ENCODE measurements at regions not wholly inside any gene's neighbourhood (a gene's known extent, or its start where the extent isn't known, plus 50 kb on each side); places are given as distances from the start of the nearest gene placed in this dataset.
"Not testable (repeated sequence)": the region's sequence is repeated elsewhere in the genome, so short reads cannot be mapped to it uniquely, and the experiment has no call there.

GRCh38 chrX:465418-466215 lies 78.9 kb upstream of the PPP2R3B start:
- no peak for DNase-seq (ENCODE audit: low spot score)

DNA sequence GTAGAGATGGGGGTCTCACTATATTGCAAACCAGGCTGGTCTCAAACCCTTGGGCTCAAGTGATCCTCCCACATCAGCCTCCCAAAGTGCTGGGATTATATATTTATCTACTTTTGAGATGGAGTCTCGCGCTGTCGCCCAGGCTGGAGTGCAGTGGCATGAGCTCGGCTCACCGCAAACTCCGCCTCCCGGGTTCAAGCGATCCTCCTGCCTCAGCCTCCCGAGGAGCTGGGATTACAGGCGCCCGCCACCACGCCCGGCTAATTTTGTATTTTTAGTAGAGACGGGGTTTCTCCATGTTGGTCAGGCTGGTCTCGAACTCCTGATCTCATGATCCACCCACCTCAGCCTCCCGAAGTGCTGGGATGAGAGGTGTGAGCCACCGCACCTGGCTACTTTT lies 80.1 kb upstream of the PPP2R3B start:
- DNase-seq (ENCODE audit: low spot score): not testable (repeated sequence)

- not testable (repeated sequence) for DNase-seq (ENCODE audit: low spot score)
Observed at GRCh38 chrX:467686-468085, 81.0 kb upstream of the PPP2R3B start.

DNA sequence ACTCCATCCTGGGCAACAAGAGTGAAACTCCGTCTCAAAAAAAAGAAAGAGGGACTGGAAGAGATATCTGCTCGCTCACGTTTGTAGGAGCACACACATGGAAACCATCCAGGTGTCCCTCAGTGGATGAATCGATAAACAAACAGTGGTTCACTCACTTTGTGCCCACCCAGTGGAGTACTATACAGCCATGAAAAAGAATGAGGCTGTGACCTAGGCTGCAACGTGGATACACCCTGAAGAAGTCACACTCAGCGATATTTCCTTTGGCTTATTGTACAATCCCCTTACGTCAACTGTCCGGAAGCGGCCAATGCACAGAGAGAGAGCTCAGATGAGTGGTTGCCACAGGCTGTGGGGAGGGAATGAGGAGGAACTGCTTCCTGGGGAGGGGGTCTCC lies 82.3 kb upstream of the PPP2R3B start:
- no peak for DNase-seq (ENCODE audit: low spot score)

DNA sequence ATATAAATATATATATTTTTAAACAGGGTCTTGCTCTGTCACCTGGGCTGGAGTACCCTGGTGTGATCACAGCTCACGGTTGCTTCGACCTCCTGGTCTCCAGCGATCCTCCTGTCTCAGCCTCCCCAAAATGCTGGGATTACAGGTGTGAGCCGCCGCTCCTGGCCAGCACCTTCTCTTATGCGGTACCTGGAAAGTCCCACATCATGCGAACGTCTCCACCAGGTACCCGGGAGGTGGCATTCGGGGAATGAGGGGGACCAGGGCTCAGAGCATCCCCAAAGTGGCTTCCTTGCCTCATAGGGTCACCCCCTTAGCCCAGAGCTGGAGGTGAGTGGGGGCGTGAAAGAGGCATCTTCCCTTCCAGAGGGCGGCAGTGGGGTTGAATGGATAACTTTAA lies 84.0 kb upstream of the PPP2R3B start:
- DNase-seq (ENCODE audit: low spot score): no peak

GRCh38 chrX:471281-471680 lies 84.6 kb upstream of the PPP2R3B start:
- DNase-seq (ENCODE audit: low spot score): no peak

DNA sequence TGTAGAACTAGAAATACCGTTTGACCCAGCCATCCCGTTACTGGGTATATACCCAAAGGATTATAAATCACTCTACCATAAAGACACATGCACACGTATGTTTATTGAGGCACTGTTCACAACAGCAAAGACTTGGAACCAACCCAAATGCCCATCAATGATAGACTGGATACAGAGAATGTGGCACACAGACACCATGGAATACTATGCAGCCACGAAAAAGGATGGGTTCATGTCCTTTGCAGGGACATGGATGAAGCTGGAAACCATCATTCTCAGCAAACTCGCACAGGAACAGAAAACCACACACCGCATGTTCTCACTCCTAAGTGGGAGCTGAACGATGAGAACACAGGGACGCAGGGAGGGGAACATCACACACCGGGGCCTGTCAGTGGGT lies 85.6 kb upstream of the PPP2R3B start:
- DNase-seq (ENCODE audit: low spot score): not testable (repeated sequence)

DNA sequence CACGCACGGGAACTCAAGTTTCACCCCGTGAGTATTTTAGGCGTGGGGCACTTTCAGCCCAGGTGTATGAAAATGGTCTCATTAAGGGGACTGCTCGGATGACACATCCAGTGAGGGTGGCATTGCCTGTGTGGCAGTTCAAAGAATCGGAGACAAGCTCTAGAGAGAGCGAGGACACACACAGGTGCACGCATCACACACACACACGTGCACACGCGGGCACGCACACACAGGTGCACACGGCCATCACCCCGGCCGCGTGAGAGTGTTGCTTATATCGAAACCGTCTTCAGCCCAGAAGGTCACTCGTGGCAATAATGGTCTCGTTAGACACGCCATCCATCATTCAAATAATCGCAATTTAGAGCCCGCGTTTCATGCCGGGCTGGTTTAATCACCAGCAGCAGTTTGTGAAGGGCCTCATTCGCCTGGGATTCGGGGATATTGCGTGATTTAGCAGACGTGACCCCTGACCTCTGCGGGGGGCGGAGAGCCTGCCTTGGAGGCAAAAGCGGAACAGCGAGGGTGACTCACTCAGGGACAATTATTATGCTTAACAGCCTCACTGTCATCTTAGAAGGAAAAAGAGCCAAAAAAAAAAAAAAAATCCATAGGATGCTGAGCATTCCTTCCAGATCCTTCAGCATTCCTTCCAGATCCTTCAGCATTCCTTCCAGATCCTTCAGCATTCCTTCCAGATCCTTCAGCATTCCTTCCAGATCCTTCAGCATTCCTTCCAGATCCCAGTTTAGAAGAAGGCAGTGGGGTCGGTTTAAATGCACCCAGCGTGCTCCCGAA lies 89.4 kb upstream of the PPP2R3B start:
- no peak for DNase-seq (ENCODE audit: low spot score)

DNA sequence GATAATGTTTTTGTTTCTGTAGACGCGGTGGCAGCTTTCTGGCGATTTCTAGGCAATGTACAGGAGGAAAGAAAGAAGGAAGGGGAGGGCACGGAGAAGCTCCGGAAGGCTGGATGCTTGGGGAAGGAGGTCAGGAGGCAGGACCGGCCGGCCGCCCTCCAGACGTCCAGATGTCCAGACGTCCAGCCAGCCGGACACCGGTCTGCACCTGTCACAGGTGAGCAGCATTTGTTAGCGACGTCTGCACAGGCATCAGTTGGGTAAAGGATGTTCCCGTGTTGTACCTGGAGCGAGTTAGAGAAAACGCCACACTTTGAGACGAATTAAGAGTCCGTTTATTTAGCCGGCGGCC lies 90.0 kb upstream of the PPP2R3B start:
- DNase-seq (ENCODE audit: low spot score): no peak

DNA sequence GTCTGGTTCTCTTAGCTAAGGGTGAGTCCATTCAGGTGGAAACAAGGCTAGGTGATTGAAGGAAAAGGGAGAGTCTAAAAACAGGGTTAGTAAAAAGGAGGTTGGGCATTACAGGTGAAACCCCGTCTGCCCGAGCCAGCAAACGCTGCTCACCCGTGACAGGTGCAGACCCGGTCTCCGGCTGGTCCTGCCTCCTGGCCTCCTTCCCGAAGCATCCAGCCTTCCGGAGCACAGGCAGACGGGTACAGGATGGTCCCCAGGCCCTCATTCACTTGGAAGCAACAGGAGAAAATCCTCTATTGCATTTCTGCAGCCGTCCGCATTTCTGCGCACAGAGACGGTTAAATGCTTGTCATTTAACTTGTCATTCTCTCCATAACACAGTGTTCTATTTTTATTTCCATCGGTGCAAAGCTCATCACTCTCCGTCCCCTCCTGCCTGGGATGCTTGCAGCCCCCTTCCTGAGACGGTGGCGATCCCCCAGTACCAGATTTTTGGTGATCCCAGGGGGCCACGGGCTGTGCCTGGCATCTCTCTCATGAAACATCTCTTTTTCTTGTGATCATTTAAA lies 90.8 kb upstream of the PPP2R3B start:
- no peak for DNase-seq (ENCODE audit: low spot score)

DNA sequence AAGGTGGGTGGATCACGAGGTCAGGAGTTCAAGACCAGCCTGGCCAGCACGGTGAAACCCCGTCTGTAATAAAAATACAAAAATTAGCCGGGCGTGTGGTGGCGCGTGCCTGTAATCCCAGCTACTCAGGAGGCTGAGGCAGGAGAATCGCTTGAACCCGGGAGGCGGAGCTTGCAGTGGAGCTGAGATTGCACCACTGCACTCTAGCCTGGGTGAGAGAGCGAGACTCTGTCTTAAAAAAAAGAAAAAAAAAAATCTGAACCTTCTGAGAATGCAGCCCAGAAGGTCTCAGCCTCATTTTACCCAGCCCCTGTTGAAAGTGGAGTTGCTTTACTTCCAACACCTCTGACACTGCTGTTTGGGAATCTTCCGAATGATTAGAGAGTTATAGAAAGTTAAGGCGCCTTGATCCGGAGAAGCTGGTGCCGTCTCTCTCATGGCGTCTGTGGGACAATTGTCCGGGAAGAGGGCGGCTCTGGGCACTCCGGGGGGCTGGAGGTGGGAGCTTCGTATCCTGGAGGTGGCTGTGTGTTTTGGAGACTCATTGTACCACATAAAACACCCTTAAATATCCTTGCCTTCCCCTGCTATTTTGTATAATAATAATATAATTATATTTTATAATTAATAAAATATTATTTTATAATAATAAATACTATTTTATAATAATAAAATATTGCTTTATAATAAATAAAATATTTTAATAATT lies 92.7 kb upstream of the PPP2R3B start:
- DNase-seq (ENCODE audit: low spot score): no peak

- DNase-seq (ENCODE audit: low spot score): no peak
Observed at GRCh38 chrX:480861-481417, 94.2 kb upstream of the PPP2R3B start.

DNA sequence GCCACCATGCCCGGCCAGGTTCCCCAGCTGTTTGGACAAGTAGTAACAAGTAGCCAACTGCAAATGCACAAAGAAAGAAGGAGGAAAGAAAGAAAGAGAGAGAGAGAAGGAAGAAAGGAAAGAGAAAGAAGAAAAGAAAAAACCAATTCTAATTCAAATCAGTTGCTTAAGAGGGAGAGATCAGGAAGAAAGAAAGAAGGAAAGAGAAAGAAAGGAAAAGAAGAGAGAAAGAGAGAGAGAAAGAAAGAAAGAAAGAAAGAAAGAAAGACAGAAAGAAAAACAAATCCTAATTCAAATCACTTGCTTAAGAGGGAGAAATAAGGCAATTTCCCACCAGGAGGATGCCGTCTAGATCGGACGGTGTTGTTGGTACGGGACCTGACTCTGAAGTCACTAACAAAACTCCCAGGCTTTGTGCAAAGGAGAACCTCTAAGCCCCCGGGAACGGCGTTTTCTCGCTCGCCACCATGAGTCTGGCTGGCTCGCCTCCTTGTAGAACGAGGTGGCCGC lies 95.5 kb upstream of the PPP2R3B start:
- no peak for DNase-seq (ENCODE audit: low spot score)

DNA sequence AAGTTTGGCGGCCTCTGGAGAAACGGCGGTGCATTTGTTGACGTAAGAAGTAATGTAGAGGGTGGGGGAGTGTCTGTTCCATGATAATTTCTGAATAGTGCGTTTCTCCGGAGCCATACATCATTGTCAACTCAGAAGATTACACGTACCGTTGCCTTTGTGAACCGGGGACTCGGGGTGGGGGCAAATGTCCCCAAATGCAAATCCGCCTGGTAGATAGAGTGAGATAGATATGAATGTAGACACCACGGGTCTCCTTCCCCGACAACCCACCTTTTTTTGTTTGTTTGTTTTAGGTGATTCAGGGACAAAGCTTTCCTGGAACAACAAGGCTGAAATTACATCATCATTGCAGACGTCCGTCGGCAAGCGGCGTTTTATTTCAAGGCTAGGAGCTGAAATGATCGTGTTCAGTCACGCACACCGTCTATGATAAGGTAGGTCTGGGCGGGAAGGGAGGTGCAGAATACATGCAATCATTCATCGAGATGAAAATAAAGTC lies 96.0 kb upstream of the PPP2R3B start:
- no peak for DNase-seq (ENCODE audit: low spot score)

- DNase-seq (ENCODE audit: low spot score): no peak
Observed at GRCh38 chrX:485368-485767, 98.7 kb upstream of the PPP2R3B start.

- DNase-seq (ENCODE audit: low spot score): no peak
Observed at GRCh38 chrX:486325-486724, 99.6 kb upstream of the PPP2R3B start.

GRCh38 chrX:487836-488235 lies 101.1 kb upstream of the PPP2R3B start:
- DNase-seq (ENCODE audit: low spot score): no peak

- DNase-seq (ENCODE audit: low spot score): no peak
Observed at GRCh38 chrX:489820-490219, 103.1 kb upstream of the PPP2R3B start.

GRCh38 chrX:497186-498014 lies 110.7 kb upstream of the PPP2R3B start:
- DNase-seq (ENCODE audit: low spot score): no peak

DNA sequence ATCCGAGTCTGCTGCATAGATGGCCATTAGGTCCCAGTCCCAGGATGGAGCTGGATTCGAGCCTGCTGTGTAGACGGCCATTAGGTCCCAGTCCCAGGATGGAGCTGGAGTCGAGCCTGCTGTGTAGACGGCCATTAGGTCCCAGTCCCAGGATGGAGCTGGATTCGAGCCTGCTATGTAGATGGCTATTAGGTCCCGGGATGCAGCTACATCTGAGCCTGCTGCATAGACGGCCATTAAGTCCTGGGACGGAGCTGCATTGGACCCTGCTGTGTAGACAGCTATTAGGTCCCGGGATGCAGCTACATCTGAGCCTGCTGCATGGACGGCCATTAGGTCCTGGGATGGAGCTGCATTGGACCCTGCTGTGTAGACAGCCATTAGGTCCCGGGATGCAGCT lies 112.2 kb upstream of the PPP2R3B start:
- DNase-seq (ENCODE audit: low spot score): not testable (repeated sequence)
